ENCODE measurements at regions not wholly inside any gene's neighbourhood (a gene's known extent, or its start where the extent isn't known, plus 50 kb on each side); places are given as distances from the start of the nearest gene placed in this dataset.
"Not testable (repeated sequence)": the region's sequence is repeated elsewhere in the genome, so short reads cannot be mapped to it uniquely, and the experiment has no call there.

DNA sequence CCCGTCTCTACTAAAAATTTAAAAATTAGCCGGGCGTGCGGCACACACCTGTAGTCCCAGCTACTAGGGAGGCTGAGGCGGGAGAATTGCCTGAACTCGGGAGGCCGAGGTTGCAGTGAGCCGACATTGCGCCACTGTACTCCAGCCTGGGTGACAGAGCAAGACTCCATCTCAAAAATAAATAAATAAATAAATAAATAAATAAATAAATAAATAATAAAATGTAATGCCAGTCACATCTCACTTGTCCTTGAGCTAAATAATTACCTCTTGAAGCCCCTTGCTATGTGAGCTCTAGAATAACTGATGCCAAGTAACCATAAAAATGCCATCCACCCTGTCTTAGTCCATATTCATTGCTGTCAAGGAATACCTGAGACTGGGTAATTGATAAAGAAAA lies 182.3 kb upstream of the ZNF644 start:
- TF ChIP-seq CTCF (conservative IDR thresholded peaks at IDR 0.05 in 1 of 2, IDR thresholded peaks at IDR 0.05 in 1 of 2; ENCODE audit: low read depth in 1 of 2, low read length in 2 of 2); EZH2 (IDR thresholded peaks at IDR 0.05; ENCODE audit: low read length, missing control alignments): not testable (repeated sequence)

All from fibroblast of lung (primary cell).